ENCODE measurements at regions not wholly inside any gene's neighbourhood (a gene's known extent, or its start where the extent isn't known, plus 50 kb on each side); places are given as distances from the start of the nearest gene placed in this dataset.

DNA sequence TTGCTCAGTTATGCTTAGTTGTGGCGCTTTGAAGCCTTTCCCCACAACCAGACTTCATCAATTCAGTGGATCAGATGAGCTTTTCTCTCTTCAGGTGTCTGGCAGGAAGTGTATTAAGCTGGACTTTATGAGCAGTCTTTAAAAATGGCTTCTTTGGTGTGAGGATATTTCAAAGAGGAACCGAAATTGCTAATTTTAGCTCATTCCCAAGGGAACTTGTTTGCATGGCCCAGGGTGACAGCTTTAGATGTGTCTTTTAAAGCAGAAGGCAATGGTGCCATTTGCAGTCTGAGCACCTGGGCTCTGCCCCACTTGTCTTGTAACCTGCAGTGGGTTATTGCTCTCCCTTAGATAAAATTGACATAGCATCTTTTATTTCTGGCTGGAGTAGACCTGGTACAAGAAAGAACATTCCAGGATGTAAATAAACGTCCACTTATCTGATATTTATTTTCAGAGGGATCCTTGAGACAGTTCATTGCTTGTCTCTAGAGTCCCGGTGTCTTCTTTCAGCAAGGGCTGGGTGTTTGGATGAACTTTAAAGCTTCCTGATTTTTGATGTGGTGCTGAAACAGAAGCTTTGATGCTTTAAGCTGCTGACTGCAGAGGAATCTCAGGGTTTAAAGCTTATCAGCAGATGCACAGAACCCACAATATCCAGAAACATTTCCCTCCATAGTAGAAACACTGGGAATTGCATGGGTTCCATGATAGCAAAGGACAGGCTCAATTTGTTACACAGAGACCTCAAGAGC is 241.7 kb downstream of the ADGRL2 start:
- Histone ChIP-seq H3K9me3 (no peaks in the 10 kb centered on the region), H3K27ac (no peak overlapping the region), H3K4me3 (no peak overlapping the region), H3K4me1 (peaks cover 3 to 7% of the 10 kb centered on the region in 2 donors), H3K27me3 (no peaks in the 10 kb centered on the region), H3K36me3 (no peaks in the 10 kb centered on the region)
- ATAC-seq (no peak), DNase-seq (no peak)
- no peak for TF ChIP-seq POLR2A (IDR thresholded peaks at IDR 0.05)
- TF ChIP-seq, protein P1, sequence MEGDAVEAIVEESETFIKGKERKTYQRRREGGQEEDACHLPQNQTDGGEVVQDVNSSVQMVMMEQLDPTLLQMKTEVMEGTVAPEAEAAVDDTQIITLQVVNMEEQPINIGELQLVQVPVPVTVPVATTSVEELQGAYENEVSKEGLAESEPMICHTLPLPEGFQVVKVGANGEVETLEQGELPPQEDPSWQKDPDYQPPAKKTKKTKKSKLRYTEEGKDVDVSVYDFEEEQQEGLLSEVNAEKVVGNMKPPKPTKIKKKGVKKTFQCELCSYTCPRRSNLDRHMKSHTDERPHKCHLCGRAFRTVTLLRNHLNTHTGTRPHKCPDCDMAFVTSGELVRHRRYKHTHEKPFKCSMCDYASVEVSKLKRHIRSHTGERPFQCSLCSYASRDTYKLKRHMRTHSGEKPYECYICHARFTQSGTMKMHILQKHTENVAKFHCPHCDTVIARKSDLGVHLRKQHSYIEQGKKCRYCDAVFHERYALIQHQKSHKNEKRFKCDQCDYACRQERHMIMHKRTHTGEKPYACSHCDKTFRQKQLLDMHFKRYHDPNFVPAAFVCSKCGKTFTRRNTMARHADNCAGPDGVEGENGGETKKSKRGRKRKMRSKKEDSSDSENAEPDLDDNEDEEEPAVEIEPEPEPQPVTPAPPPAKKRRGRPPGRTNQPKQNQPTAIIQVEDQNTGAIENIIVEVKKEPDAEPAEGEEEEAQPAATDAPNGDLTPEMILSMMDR (IDR thresholded peaks at IDR 0.05 in 4 of 5, conservative IDR thresholded peaks at IDR 0.05 in 1 of 5): no peak
- in situ Hi-C loops (cut with MboI; ENCODE audit: low sequenced_read_pairs in 4 of 4) (no loop called here), intact Hi-C loops (cut with DNase I; ENCODE audit: low total_unique reads) (no loop called here)

Data from gastrocnemius medialis (tissue), 4 donors.